Activated T-helper 17 cell treated with anti-CD3 and anti-CD28 coated beads, Interleukin-2, amount 50 U/mL, for 72 hours (primary cell): ENCODE measurements at regions not wholly inside any gene's neighbourhood (a gene's known extent, or its start where the extent isn't known, plus 50 kb on each side); places are given as distances from the start of the nearest gene placed in this dataset.

ENCODE experiments used
- ATAC-seq: fragments of 150-1000 bp; cut with Tn5 transposase; replicated peaks from 2 replicates; pipeline ENCODE4 v1.10.0; 2021; ENCODE audit warnings: mild to moderate bottlenecking, moderate library complexity
- H3K27ac Mint-ChIP-seq: one replicate; pipeline ENCODE4 v1.8.0; 2022; ENCODE audit warnings: mixed read lengths
- H3K27me3 Mint-ChIP-seq: one replicate; pipeline ENCODE4 v1.8.0; 2022; ENCODE audit warnings: mixed read lengths
- H3K36me3 Mint-ChIP-seq: one replicate; pipeline ENCODE4 v1.8.0; 2022; ENCODE audit warnings: low read depth, mild to moderate bottlenecking, mixed read lengths
- H3K4me1 Mint-ChIP-seq: one replicate; pipeline ENCODE4 v1.8.0; 2022; ENCODE audit warnings: mixed read lengths
- H3K4me3 Mint-ChIP-seq: one replicate; pipeline ENCODE4 v1.8.0; 2022; ENCODE audit warnings: mild to moderate bottlenecking, mixed read lengths
- H3K9me3 Mint-ChIP-seq: one replicate; pipeline ENCODE4 v1.8.0; 2022; ENCODE audit warnings: mixed read lengths

DNA sequence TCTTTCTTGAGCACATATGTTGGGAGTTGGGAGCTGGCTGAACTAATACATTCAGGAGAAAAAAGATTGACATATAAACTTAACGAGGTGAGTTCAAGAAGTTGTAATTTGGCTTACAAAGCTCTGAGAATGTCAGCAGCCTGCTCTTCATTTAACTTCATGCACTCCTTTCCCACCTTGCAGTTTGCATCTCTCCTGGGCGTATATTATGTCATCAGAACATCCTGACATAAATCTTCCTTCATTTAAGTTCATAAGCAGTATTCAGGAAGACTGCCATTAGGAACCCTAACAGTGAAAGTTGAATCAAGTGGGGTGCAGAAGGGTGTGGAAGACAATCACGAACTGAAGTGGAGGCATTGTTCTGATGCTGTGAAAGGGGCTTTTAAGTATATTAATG lies 288.1 kb downstream of the ARPP21 start:
- no peak overlapping the region for H3K27ac Mint-ChIP-seq
- no peaks in the 10 kb centered on the region for H3K4me1 Mint-ChIP-seq
- H3K4me3 Mint-ChIP-seq = no peak overlapping the region
- no peaks in the 10 kb centered on the region for H3K27me3 Mint-ChIP-seq
- H3K9me3 Mint-ChIP-seq = no peaks in the 10 kb centered on the region
- ATAC-seq = no peak
- H3K36me3 Mint-ChIP-seq = no peaks in the 10 kb centered on the region

DNA sequence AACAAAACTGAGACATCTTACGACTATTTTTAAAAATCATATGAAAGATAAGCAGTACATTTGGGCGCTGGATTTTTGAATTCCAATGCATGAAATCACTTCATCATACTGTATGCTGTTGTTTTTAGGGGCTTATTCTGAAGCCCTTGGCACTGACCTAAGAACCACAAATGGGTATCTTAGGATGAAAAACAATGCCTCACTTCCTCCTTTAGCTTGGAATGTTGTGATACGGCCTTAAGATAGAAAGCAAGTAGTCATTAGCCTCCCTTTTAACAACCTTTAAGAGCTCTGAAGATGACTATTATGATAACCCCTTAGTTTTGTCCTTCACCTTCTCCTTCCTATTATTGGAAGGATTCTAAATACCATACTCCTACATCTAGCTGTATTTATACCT lies 289.8 kb downstream of the ARPP21 start:
- H3K27me3 Mint-ChIP-seq = no peaks in the 10 kb centered on the region
- H3K9me3 Mint-ChIP-seq = no peaks in the 10 kb centered on the region
- no peak overlapping the region for H3K27ac Mint-ChIP-seq
- no peak overlapping the region for H3K4me3 Mint-ChIP-seq
- no peak for ATAC-seq
- H3K36me3 Mint-ChIP-seq = no peaks in the 10 kb centered on the region
- no peaks in the 10 kb centered on the region for H3K4me1 Mint-ChIP-seq

DNA sequence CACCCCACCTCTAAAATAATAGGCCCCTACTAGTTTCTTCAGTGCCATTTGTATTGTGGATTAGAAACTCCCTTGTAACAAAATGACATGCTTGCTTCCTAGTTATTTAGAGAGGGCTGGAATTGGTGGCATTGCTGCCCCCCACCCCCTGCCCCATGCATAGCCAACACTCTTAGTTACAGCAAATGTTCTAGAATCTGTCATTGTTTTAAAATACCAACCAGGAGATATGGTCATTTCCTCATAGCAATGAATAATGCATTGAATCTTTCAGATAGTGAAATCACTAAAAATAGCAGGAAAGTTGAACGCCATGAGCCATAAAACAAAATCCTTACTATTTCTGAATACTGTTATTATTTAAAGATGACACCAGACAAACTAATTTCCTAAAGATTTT lies 292.5 kb downstream of the ARPP21 start:
- H3K27me3 Mint-ChIP-seq = peaks cover 5% of the 10 kb centered on the region
- no peaks in the 10 kb centered on the region for H3K4me1 Mint-ChIP-seq
- no peaks in the 10 kb centered on the region for H3K36me3 Mint-ChIP-seq
- no peak overlapping the region for H3K4me3 Mint-ChIP-seq
- ATAC-seq = no peak
- no peaks in the 10 kb centered on the region for H3K9me3 Mint-ChIP-seq
- no peak overlapping the region for H3K27ac Mint-ChIP-seq

DNA sequence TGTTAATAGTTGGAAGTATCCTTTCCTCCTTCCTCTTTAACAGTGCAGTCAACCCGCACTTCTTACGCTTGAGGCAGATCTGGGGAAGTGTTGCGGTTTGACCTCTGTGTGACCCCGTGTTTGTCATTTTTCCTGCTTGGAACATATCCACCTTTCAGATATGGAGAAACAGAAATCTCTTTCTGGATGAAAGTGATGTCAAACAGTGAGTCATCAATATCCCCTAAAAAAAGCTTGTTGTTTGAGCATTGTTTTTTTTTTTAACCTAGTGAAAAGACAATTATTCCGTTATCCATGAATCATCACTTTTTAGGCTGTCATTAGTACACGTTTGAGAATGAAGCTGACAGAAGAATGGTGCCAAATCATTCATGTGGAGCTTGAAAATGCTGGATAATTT lies 293.7 kb downstream of the ARPP21 start:
- no peaks in the 10 kb centered on the region for H3K4me1 Mint-ChIP-seq
- no peak overlapping the region for H3K27ac Mint-ChIP-seq

DNA sequence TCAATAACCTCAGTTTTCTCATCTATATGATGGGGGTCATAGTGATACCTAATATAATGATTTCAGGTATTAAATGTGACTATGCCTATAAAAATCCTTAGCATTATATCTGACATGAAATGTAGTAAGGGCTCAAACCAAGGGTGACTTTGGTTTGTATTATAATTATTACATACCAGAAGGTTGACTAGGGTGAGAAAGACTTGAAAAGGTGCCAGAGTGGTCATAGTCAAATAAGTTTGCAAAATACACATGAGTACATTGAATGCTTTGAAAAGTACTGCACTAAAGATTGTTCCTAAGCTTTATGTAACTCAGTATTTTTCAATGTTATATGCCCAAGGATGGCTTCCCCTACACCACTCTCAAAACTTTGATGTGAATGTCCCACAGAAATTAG lies 297.2 kb downstream of the ARPP21 start:
- H3K27ac Mint-ChIP-seq = no peak overlapping the region
- ATAC-seq = no peak
- H3K27me3 Mint-ChIP-seq = peaks cover 5% of the 10 kb centered on the region
- no peaks in the 10 kb centered on the region for H3K36me3 Mint-ChIP-seq
- no peaks in the 10 kb centered on the region for H3K9me3 Mint-ChIP-seq
- H3K4me3 Mint-ChIP-seq = no peak overlapping the region
- no peaks in the 10 kb centered on the region for H3K4me1 Mint-ChIP-seq

More for the DNA sequence above, 293.7 kb downstream of the ARPP21 start:
- Mint-ChIP-seq H3K9me3 (no peaks in the 10 kb centered on the region), H3K36me3 (no peaks in the 10 kb centered on the region), H3K27me3 (peaks cover 5% of the 10 kb centered on the region), H3K4me3 (no peak overlapping the region)
- no peak for ATAC-seq

DNA sequence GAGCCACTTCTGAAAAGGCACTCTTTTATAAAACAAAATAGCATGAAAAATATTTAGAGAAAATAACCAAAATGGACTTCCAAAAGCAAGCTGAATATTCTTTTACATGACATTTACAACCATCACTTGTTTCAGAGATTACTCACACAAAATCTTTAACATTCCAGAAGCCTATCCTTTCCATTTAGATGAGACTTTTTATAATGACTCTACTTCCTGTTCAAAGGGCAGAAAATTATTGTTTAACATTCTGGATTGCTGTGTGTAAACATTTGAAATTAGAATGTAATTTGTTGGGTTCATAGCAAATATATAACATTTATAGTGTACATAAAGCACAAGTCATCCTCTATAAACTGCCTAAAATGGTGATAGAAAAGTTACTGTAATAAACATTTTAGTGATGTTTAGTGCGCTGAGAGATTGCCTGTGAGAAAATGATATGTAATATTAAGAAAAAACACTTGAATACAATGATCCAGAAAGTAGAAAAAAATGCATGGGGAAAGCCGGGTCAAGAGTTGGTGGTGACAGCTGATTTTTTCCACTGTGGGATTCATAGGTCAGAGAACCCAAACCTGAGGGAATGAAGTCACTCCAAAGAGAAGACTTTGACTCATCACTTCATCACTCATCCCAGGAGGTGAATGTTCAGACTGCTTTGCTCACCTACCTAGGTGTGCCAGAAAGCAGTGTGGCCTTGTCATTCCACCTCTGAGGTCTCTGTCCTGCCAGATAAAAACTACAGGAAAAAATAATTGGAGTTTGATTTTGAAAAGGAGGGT lies 305.8 kb downstream of the ARPP21 start:
- no peaks in the 10 kb centered on the region for H3K4me1 Mint-ChIP-seq
- no peak overlapping the region for H3K27ac Mint-ChIP-seq
- no peaks in the 10 kb centered on the region for H3K36me3 Mint-ChIP-seq
- no peaks in the 10 kb centered on the region for H3K9me3 Mint-ChIP-seq
- ATAC-seq = peak; percentile 74
- H3K4me3 Mint-ChIP-seq = no peak overlapping the region
- no peaks in the 10 kb centered on the region for H3K27me3 Mint-ChIP-seq

DNA sequence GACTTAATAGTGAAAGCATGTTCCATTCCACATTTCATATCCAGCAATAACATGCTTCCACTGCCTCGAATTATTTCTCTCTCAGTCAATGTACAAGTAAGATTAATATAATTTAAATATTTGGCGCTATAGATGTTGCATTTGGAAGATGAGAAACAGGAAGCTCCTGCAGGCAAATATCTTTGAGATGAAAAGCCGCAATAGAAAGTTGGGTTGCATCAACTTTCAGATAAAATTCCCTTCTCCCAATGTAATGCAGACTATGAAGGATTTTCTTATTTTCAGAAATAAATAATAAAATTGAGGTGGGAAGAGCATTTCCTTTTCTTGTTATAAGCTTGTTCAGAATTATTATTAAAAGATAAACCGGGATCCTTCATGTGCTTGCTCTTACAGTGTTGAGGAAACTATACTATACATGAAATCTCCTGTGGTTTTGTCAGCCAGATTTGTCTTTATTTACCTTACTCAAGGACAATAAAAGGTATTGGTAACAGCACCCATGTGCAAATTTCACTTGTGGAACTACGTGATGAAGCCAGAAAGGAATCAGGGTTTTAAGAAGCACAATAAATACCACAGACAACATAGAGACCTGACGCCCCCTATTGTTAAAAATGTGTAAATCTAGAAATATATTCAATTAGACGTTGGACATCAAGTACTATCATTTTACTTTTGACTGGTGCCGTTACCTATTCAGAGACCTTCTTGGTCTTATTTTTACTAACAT lies 307.0 kb downstream of the ARPP21 start:
- no peak overlapping the region for H3K4me3 Mint-ChIP-seq
- no peaks in the 10 kb centered on the region for H3K27me3 Mint-ChIP-seq
- H3K4me1 Mint-ChIP-seq = no peaks in the 10 kb centered on the region
- H3K36me3 Mint-ChIP-seq = no peaks in the 10 kb centered on the region
- ATAC-seq = no peak
- H3K27ac Mint-ChIP-seq = no peak overlapping the region
- no peaks in the 10 kb centered on the region for H3K9me3 Mint-ChIP-seq

DNA sequence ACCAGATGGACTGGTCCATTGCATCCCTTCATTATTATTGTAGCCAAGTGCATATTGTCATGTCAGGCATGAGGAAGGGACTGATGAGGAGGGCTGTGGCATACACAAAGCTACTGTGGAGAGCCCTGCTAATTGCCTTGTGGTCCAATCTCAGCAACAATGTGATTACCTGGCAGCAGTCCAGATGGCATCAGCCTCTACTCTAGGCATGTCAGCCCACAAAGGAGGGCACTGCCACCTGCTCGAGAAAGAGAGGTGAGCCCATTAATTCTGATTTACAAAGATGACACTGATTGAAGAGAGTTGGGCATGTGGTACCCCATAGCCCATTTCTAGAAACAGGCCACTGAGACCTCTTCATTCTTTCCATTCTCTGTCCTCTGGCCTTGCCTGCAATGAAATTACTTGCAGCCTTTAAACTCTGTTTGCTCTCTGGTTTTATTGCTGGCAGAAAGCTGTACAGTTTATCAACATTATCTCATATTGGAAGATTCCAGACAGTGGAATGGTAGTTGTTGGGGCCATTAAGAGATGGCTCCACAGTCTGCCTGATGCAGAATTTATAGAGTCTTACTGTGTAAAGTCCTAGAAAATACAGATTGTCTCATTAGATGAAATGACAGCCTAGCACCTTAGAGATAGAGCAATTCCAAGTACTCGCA lies 307.7 kb downstream of the ARPP21 start:
- no peak overlapping the region for H3K27ac Mint-ChIP-seq
- no peaks in the 10 kb centered on the region for H3K27me3 Mint-ChIP-seq
- no peak overlapping the region for H3K4me3 Mint-ChIP-seq
- no peaks in the 10 kb centered on the region for H3K9me3 Mint-ChIP-seq
- H3K36me3 Mint-ChIP-seq = no peaks in the 10 kb centered on the region
- H3K4me1 Mint-ChIP-seq = no peaks in the 10 kb centered on the region
- no peak for ATAC-seq

DNA sequence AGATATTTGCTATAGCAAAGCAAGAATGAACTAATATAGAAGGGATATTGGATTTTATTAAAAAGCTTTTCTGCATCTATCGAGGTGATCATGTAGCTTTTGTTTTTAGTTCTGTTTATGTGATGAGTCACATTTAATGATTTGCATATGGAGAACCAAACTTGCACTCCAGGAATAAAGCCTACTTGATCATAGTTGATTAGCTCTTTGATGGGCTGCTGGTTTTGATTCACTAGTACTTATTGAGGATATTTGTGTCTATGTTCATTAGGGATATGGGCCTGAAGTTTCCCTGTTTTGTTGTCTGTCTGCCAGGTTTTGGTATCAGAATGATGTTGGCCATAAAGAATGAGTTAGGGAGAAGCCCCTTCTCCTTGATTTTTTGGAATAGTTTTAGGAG lies 310.7 kb downstream of the ARPP21 start:
- Mint-ChIP-seq H3K36me3 (no peaks in the 10 kb centered on the region), H3K27ac (no peak overlapping the region), H3K4me1 (no peaks in the 10 kb centered on the region), H3K4me3 (no peak overlapping the region), H3K27me3 (no peaks in the 10 kb centered on the region), H3K9me3 (no peaks in the 10 kb centered on the region)
- no peak for ATAC-seq

DNA sequence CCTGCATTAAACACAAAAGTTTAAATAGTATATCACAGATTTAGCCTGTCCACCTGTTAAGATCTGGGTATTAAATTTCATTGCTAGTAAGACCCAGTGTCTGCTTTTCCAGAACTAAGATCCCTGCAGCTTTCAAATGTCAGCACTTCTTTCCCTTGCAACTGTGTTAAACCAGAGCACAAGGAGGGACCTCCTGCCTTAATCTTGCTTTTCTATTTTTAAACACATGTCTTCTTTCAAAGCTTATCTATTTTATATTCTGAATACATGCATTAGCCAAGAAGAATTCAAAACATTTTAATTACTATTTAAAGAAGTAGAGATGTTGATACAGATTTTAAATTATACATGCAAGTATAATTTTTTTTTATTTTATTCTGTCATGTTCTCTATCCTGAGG lies 315.1 kb downstream of the ARPP21 start:
- ATAC-seq = no peak

DNA sequence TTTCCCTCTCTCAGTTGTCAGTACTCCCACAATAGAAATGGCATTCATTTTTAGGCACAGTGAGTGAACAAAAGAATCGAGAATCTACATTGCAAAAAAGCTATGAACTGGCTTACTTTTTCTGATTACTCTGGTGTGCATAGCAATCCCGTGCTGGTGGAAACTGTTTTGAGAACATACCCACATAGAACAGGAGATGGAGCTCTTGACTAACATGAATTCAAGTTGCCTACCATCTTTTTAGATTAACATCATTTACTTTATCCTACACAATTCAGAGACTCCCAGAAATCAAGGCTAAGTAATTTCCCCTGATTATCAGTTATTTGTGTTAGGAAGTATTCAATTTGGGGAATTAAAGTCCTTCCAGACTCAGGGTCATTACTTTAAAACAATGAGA lies 326.6 kb downstream of the ARPP21 start:
- no peaks in the 10 kb centered on the region for H3K4me1 Mint-ChIP-seq
- H3K27me3 Mint-ChIP-seq = no peaks in the 10 kb centered on the region
- no peaks in the 10 kb centered on the region for H3K9me3 Mint-ChIP-seq
- H3K36me3 Mint-ChIP-seq = no peaks in the 10 kb centered on the region
- no peak overlapping the region for H3K4me3 Mint-ChIP-seq
- no peak overlapping the region for H3K27ac Mint-ChIP-seq
- no peak for ATAC-seq

More for the DNA sequence above, 315.1 kb downstream of the ARPP21 start:
- Mint-ChIP-seq H3K27me3 (peaks cover 3% of the 10 kb centered on the region), H3K9me3 (peaks cover 7% of the 10 kb centered on the region), H3K4me3 (no peak overlapping the region), H3K27ac (no peak overlapping the region), H3K36me3 (no peaks in the 10 kb centered on the region), H3K4me1 (no peaks in the 10 kb centered on the region)

DNA sequence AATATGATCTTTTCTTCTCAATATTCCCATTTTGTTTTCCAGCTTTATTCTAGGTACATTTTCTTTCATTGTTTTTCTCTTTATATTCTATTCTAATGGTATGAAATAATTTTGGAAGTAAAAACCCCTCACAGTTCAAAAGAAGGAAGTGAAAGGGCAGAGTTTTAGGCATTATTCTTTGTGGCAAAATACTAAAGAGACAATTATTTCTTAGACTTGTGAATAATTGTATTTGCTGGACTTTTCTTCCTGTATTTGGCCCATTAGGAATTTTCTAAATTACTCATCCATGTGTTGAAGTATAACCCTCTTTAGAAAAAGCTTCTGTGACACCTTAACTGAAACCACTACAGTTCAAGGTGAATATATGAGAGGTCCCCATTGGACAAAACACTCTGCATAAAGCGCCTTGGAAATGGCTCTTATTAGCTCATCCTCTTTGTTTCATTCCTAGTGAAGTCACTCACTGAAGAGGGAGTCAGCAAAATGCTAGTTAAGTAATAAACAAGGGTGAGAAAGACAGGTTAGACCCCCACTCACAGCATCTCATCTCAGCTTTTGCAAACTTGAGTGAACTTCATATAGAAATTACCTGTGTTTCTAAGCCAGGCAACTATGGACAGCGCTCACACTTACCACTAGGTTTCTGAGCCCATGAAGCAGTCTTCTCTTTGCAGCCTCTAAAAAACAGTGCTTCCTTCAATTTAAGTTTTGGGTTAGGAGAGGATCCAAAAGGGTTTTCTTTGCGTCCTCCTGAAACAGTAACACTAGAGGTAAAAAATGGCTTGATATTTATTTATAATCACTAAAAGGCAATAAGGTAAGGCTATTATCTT lies 327.5 kb downstream of the ARPP21 start:
- Mint-ChIP-seq H3K27ac (no peak overlapping the region), H3K36me3 (no peaks in the 10 kb centered on the region), H3K4me1 (no peaks in the 10 kb centered on the region), H3K9me3 (peaks cover 3% of the 10 kb centered on the region), H3K4me3 (no peak overlapping the region), H3K27me3 (no peaks in the 10 kb centered on the region)
- ATAC-seq = no peak

DNA sequence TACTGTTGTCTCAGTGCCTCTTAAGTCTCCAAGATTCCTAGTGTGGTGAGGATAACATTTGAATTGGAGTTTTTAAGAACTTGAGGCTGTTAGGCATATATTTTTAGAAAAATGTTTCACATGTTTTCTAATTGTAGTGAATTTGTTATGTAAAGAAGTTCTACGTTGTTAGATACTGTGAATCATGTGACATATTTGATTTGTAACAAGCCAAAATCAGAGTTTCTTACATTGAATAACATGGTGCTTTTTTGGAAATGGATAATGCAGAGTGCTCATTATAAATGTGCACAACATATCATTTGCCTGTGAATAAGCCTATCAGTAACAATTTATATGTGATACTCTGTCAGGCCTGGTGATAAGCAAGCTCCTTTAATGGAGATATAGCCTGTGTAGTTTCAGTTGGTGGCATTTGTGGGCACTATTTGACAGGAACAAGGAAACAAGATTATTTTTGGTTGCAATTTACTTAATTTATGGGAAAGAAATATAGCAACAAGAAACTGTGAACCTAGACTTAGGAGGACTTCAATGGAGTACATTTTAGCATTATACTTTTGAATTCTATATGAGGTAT lies 328.8 kb downstream of the ARPP21 start:
- Mint-ChIP-seq H3K9me3 (peaks cover 3% of the 10 kb centered on the region), H3K4me3 (no peak overlapping the region), H3K4me1 (no peaks in the 10 kb centered on the region), H3K27me3 (no peaks in the 10 kb centered on the region), H3K27ac (no peak overlapping the region), H3K36me3 (no peaks in the 10 kb centered on the region)
- ATAC-seq = no peak

DNA sequence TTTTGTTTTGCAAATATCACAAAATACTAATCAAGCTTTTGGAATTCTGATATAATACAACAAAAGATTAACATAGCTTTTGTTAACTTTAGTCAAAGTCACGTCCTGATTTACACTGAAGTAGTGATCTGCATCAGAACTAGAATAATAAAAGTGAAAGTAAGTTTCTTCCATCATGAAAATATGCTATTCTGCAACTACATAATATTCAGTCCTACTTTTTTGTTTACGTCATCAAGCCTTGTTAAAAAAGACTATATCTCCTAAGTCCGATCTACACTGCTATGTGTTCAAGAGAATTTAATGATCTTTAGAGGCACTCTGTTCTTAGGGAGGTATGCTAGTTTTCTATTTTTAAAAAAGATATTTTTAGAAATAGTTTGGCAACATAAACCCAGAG lies 330.1 kb downstream of the ARPP21 start:
- ATAC-seq = no peak
- no peaks in the 10 kb centered on the region for H3K27me3 Mint-ChIP-seq
- H3K9me3 Mint-ChIP-seq = peaks cover 3% of the 10 kb centered on the region

More for the DNA sequence above, 330.1 kb downstream of the ARPP21 start:
- H3K36me3 Mint-ChIP-seq = no peaks in the 10 kb centered on the region
- no peak overlapping the region for H3K4me3 Mint-ChIP-seq
- no peak overlapping the region for H3K27ac Mint-ChIP-seq
- no peaks in the 10 kb centered on the region for H3K4me1 Mint-ChIP-seq
